SKM-1 (cell line): ENCODE measurements at regions not wholly inside any gene's neighbourhood (a gene's known extent, or its start where the extent isn't known, plus 50 kb on each side); places are given as distances from the start of the nearest gene placed in this dataset.
"Not testable (repeated sequence)": the region's sequence is repeated elsewhere in the genome, so short reads cannot be mapped to it uniquely, and the experiment has no call there.

ENCODE experiments used
- DNase-seq: peaks from one replicate; lab custom pipeline; 2025; ENCODE audit not compliant: unreplicated experiment; lab: John Stamatoyannopoulos, UW

GRCh38 chr15:98315971-98316370 is 332.4 kb upstream of the IGF1R start:
- DNase-seq: no peak

GRCh38 chr15:98321896-98322295 is 326.4 kb upstream of the IGF1R start:
- no peak for DNase-seq

GRCh38 chr15:98322581-98322980 is 325.8 kb upstream of the IGF1R start:
- no peak for DNase-seq

GRCh38 chr15:98324341-98324970 is 323.9 kb upstream of the IGF1R start:
- DNase-seq: no peak

GRCh38 chr15:98326804-98327203 is 321.5 kb upstream of the IGF1R start:
- no peak for DNase-seq

- no peak for DNase-seq
Observed at GRCh38 chr15:98330258-98330657, 318.1 kb upstream of the IGF1R start.

- no peak for DNase-seq
Observed at GRCh38 chr15:98330692-98331435, 317.5 kb upstream of the IGF1R start.

GRCh38 chr15:98331676-98332075 is 316.7 kb upstream of the IGF1R start:
- no peak for DNase-seq

- no peak for DNase-seq
Observed at GRCh38 chr15:98333251-98333650, 315.1 kb upstream of the IGF1R start.

GRCh38 chr15:98342911-98343310 is 305.4 kb upstream of the IGF1R start:
- DNase-seq: no peak

- DNase-seq: no peak
Observed at GRCh38 chr15:98344591-98344990, 303.7 kb upstream of the IGF1R start.

GRCh38 chr15:98347001-98347400 is 301.3 kb upstream of the IGF1R start:
- no peak for DNase-seq

GRCh38 chr15:98347866-98348265 is 300.5 kb upstream of the IGF1R start:
- no peak for DNase-seq

GRCh38 chr15:98350276-98350675 is 298.1 kb upstream of the IGF1R start:
- no peak for DNase-seq

GRCh38 chr15:98358274-98358673 is 290.1 kb upstream of the IGF1R start:
- not testable (repeated sequence) for DNase-seq

- DNase-seq: no peak
Observed at GRCh38 chr15:98358971-98359370, 289.4 kb upstream of the IGF1R start.

- no peak for DNase-seq
Observed at GRCh38 chr15:98363416-98363815, 284.9 kb upstream of the IGF1R start.

GRCh38 chr15:98363955-98364354 is 284.4 kb upstream of the IGF1R start:
- no peak for DNase-seq

- DNase-seq: no peak
Observed at GRCh38 chr15:98369081-98369716, 279.1 kb upstream of the IGF1R start.

GRCh38 chr15:98375513-98376340 is 272.6 kb upstream of the IGF1R start:
- no peak for DNase-seq

GRCh38 chr15:98380721-98381120 is 267.6 kb upstream of the IGF1R start:
- DNase-seq: no peak
